PFSK-1 (cell line): ENCODE measurements at regions not wholly inside any gene's neighbourhood (a gene's known extent, or its start where the extent isn't known, plus 50 kb on each side); places are given as distances from the start of the nearest gene placed in this dataset.

Source experiments
- POLR2AphosphoS5 ChIP-seq: IDR thresholded peaks from 2 replicates; pipeline ENCODE4 v1.6.1; 2012; ENCODE audit warnings: low read depth, mild to moderate bottlenecking, control low read depth, low read length, moderate library complexity
- SIN3A ChIP-seq: IDR thresholded peaks from 2 replicates; pipeline ENCODE4 v1.6.1; 2012; ENCODE audit warnings: mild to moderate bottlenecking, low read length, moderate library complexity, borderline replicate concordance; ENCODE audit not compliant: insufficient read depth
- TAF1 ChIP-seq: IDR thresholded peaks from 2 replicates; pipeline ENCODE4 v1.6.1; 2012; ENCODE audit warnings: low read length, control low read depth, borderline replicate concordance; ENCODE audit not compliant: insufficient read depth
- TF ChIP-seq, protein P1 (sequence below), 2 experiments: IDR thresholded peaks; 2 replicates each; pipeline versions ENCODE4 v1.6.1 to v1.8.0; 2011 to 2012; ENCODE audit warnings: low read depth in 2 of 2, low read length in 2 of 2, control low read depth in 1 of 2, inconsistent platforms in 1 of 2, mild to moderate bottlenecking in 1 of 2, moderate library complexity in 1 of 2; ENCODE audit not compliant: insufficient read depth in 1 of 2

- TF ChIP-seq, protein P1, sequence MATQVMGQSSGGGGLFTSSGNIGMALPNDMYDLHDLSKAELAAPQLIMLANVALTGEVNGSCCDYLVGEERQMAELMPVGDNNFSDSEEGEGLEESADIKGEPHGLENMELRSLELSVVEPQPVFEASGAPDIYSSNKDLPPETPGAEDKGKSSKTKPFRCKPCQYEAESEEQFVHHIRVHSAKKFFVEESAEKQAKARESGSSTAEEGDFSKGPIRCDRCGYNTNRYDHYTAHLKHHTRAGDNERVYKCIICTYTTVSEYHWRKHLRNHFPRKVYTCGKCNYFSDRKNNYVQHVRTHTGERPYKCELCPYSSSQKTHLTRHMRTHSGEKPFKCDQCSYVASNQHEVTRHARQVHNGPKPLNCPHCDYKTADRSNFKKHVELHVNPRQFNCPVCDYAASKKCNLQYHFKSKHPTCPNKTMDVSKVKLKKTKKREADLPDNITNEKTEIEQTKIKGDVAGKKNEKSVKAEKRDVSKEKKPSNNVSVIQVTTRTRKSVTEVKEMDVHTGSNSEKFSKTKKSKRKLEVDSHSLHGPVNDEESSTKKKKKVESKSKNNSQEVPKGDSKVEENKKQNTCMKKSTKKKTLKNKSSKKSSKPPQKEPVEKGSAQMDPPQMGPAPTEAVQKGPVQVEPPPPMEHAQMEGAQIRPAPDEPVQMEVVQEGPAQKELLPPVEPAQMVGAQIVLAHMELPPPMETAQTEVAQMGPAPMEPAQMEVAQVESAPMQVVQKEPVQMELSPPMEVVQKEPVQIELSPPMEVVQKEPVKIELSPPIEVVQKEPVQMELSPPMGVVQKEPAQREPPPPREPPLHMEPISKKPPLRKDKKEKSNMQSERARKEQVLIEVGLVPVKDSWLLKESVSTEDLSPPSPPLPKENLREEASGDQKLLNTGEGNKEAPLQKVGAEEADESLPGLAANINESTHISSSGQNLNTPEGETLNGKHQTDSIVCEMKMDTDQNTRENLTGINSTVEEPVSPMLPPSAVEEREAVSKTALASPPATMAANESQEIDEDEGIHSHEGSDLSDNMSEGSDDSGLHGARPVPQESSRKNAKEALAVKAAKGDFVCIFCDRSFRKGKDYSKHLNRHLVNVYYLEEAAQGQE (IDR thresholded peaks at IDR 0.05; ENCODE audit: insufficient read depth in 1 of 2, low read depth in 2 of 2, low read length in 2 of 2) = no peak
- TF ChIP-seq POLR2AphosphoS5 (no peak), TAF1 (no peak), SIN3A (no peak)
Measured at GRCh38 chr20:22274330-22274729, 310.0 kb downstream of the FOXA2 start.
